ENCODE measurements at regions not wholly inside any gene's neighbourhood (a gene's known extent, or its start where the extent isn't known, plus 50 kb on each side); places are given as distances from the start of the nearest gene placed in this dataset.
A peak's percentile ranks its signal among the peaks of the same experiment; 100 is the strongest.

- no peak for TF ChIP-seq CTCF (IDR thresholded peaks at IDR 0.05)
- peaks cover 22% of the 10 kb centered on the region for H3K9me3 Mint-ChIP-seq
- no peaks in the 10 kb centered on the region; the same call in 1 of the 2 replicates for H3K27me3 Mint-ChIP-seq (ENCODE audit: insufficient read depth)
- H3K27ac Mint-ChIP-seq = no peak overlapping the region
- DNase-seq = peak; percentile 20
- H3K36me3 Mint-ChIP-seq (ENCODE audit: low read depth) = peaks cover 20% of the 10 kb centered on the region
- no peak overlapping the region for H3K4me3 Mint-ChIP-seq
- H3K4me1 Mint-ChIP-seq (ENCODE audit: low read depth) = peaks cover 19% of the 10 kb centered on the region
Observed at GRCh38 chr2:240229603-240230235, 89.3 kb upstream of the OTOS start.

- Mint-ChIP-seq H3K4me3 (no peak overlapping the region), H3K4me1 (ENCODE audit: low read depth) (peaks cover 12% of the 10 kb centered on the region), H3K27me3 (ENCODE audit: insufficient read depth) (no peaks in the 10 kb centered on the region; the same call in 1 of the 2 replicates), H3K27ac (no peak overlapping the region), H3K9me3 (peaks cover 22% of the 10 kb centered on the region), H3K36me3 (ENCODE audit: low read depth) (peaks cover 20% of the 10 kb centered on the region)
- no peak for TF ChIP-seq CTCF (IDR thresholded peaks at IDR 0.05)
- DNase-seq = no peak
Observed at GRCh38 chr2:240230291-240230931, 90.0 kb upstream of the OTOS start.

GRCh38 chr2:240231838-240232244 is 91.4 kb upstream of the OTOS start:
- peaks cover 6% of the 10 kb centered on the region; the same call in 1 of the 2 replicates for H3K4me1 Mint-ChIP-seq (ENCODE audit: low read depth)
- H3K27me3 Mint-ChIP-seq (ENCODE audit: insufficient read depth) = peaks cover 4% of the 10 kb centered on the region
- no peak for DNase-seq
- peaks cover 22% of the 10 kb centered on the region for H3K9me3 Mint-ChIP-seq
- peaks cover 20% of the 10 kb centered on the region for H3K36me3 Mint-ChIP-seq (ENCODE audit: low read depth)
- no peak for TF ChIP-seq CTCF (IDR thresholded peaks at IDR 0.05)
- H3K27ac Mint-ChIP-seq = no peak overlapping the region
- no peak overlapping the region for H3K4me3 Mint-ChIP-seq

- H3K36me3 Mint-ChIP-seq (ENCODE audit: low read depth) = peaks cover 20% of the 10 kb centered on the region
- H3K9me3 Mint-ChIP-seq = peaks cover 22% of the 10 kb centered on the region
- no peak overlapping the region for H3K4me3 Mint-ChIP-seq
- no peak for TF ChIP-seq CTCF (IDR thresholded peaks at IDR 0.05)
- H3K27me3 Mint-ChIP-seq (ENCODE audit: insufficient read depth) = peaks cover 4% of the 10 kb centered on the region
- H3K4me1 Mint-ChIP-seq (ENCODE audit: low read depth) = peaks cover 6% of the 10 kb centered on the region
- no peak overlapping the region for H3K27ac Mint-ChIP-seq
- no peak for DNase-seq
Observed at GRCh38 chr2:240232264-240232915, 91.9 kb upstream of the OTOS start.

GRCh38 chr2:240232961-240233884 is 92.8 kb upstream of the OTOS start:
- Mint-ChIP-seq H3K4me3 (no peak overlapping the region), H3K36me3 (ENCODE audit: low read depth) (peaks cover 19% of the 10 kb centered on the region), H3K27ac (no peak overlapping the region), H3K27me3 (ENCODE audit: insufficient read depth) (peaks cover 4% of the 10 kb centered on the region), H3K9me3 (peaks cover 21% of the 10 kb centered on the region), H3K4me1 (ENCODE audit: low read depth) (peaks cover 15% of the 10 kb centered on the region)
- DNase-seq = peak; percentile 79
- peak; percentile 98 for TF ChIP-seq CTCF (IDR thresholded peaks at IDR 0.05)
